ENCODE measurements at regions not wholly inside any gene's neighbourhood (a gene's known extent, or its start where the extent isn't known, plus 50 kb on each side); places are given as distances from the start of the nearest gene placed in this dataset.

- H3K36me3 ChIP-seq (ENCODE audit: insufficient read depth, low read length): no peaks in the 10 kb centered on the region
- H3K79me2 ChIP-seq (ENCODE audit: insufficient read depth, low read depth, low read length): no peaks in the 10 kb centered on the region
- TF ChIP-seq, protein P1, sequence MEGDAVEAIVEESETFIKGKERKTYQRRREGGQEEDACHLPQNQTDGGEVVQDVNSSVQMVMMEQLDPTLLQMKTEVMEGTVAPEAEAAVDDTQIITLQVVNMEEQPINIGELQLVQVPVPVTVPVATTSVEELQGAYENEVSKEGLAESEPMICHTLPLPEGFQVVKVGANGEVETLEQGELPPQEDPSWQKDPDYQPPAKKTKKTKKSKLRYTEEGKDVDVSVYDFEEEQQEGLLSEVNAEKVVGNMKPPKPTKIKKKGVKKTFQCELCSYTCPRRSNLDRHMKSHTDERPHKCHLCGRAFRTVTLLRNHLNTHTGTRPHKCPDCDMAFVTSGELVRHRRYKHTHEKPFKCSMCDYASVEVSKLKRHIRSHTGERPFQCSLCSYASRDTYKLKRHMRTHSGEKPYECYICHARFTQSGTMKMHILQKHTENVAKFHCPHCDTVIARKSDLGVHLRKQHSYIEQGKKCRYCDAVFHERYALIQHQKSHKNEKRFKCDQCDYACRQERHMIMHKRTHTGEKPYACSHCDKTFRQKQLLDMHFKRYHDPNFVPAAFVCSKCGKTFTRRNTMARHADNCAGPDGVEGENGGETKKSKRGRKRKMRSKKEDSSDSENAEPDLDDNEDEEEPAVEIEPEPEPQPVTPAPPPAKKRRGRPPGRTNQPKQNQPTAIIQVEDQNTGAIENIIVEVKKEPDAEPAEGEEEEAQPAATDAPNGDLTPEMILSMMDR (conservative IDR thresholded peaks at IDR 0.05; ENCODE audit: low read length): no peak
- TF ChIP-seq EZH2phosphoT487 (IDR thresholded peaks at IDR 0.05; ENCODE audit: borderline replicate concordance, low read depth, low read length): no peak
- H3K9me2 ChIP-seq (ENCODE audit: insufficient read depth, low read length): no peaks in the 10 kb centered on the region
- H3K27ac ChIP-seq (ENCODE audit: low read depth, low read length, poor library complexity, severe bottlenecking): no peak overlapping the region
- no peak overlapping the region for H3K4me3 ChIP-seq (ENCODE audit: low read depth, low read length, poor library complexity, severe bottlenecking)
- no peaks in the 10 kb centered on the region for H3K9me3 ChIP-seq (ENCODE audit: low read length)
- intact Hi-C loops (cut with micrococcal nuclease; ENCODE audit: unreplicated experiment): no loop called here
- no TSS peak for BruUV-seq (replicated peaks)
- ChIA-PET POLR2A (interaction anchor here (0.7 kb wide), 1 partner anchor 1022 kb away, joined by 3 read pairs; no protein-coding TSS in a partner anchor), CTCF (ENCODE audit: unreplicated experiment) (no interaction called here)
- no peak for DNase-seq (ENCODE audit: low spot score)
- no peaks in the 10 kb centered on the region for H3K4me1 ChIP-seq (ENCODE audit: insufficient read depth, low read length, poor library complexity, severe bottlenecking)
- no peak overlapping the region for H2AFZ ChIP-seq (ENCODE audit: low read length)
- H3K4me2 ChIP-seq (ENCODE audit: low read length): no peak overlapping the region
- no peaks in the 10 kb centered on the region for H4K20me1 ChIP-seq (ENCODE audit: insufficient read depth, low read length)
These were observed 1037.2 kb downstream of the SQOR start for GRCh38 chr15:46672041-46672440.

GRCh38 chr15:46676233-46677206, 1040.8 kb upstream of the SEMA6D start:
- ChIA-PET CTCF (ENCODE audit: unreplicated experiment) (no interaction called here), POLR2A (no interaction called here)
- H3K4me3 ChIP-seq (ENCODE audit: low read depth, low read length, poor library complexity, severe bottlenecking): no peak overlapping the region
- no peaks in the 10 kb centered on the region for H3K4me1 ChIP-seq (ENCODE audit: insufficient read depth, low read length, poor library complexity, severe bottlenecking)
- no peak overlapping the region for H3K27ac ChIP-seq (ENCODE audit: low read depth, low read length, poor library complexity, severe bottlenecking)
- no peak for TF ChIP-seq EZH2phosphoT487 (IDR thresholded peaks at IDR 0.05; ENCODE audit: borderline replicate concordance, low read depth, low read length)
- TF ChIP-seq, protein P1 (conservative IDR thresholded peaks at IDR 0.05; ENCODE audit: low read length): no peak
- no peak overlapping the region for H2AFZ ChIP-seq (ENCODE audit: low read length)
- H3K9me3 ChIP-seq (ENCODE audit: low read length): no peaks in the 10 kb centered on the region
- no peak for DNase-seq (ENCODE audit: low spot score)
- BruUV-seq (replicated peaks): no TSS peak
- no peaks in the 10 kb centered on the region for H4K20me1 ChIP-seq (ENCODE audit: insufficient read depth, low read length)
- no peak overlapping the region for H3K4me2 ChIP-seq (ENCODE audit: low read length)
- no peaks in the 10 kb centered on the region for H3K79me2 ChIP-seq (ENCODE audit: insufficient read depth, low read depth, low read length)
- no peaks in the 10 kb centered on the region for H3K9me2 ChIP-seq (ENCODE audit: insufficient read depth, low read length)
- intact Hi-C loops (cut with micrococcal nuclease; ENCODE audit: unreplicated experiment): no loop called here
- no peaks in the 10 kb centered on the region for H3K36me3 ChIP-seq (ENCODE audit: insufficient read depth, low read length)

DNA sequence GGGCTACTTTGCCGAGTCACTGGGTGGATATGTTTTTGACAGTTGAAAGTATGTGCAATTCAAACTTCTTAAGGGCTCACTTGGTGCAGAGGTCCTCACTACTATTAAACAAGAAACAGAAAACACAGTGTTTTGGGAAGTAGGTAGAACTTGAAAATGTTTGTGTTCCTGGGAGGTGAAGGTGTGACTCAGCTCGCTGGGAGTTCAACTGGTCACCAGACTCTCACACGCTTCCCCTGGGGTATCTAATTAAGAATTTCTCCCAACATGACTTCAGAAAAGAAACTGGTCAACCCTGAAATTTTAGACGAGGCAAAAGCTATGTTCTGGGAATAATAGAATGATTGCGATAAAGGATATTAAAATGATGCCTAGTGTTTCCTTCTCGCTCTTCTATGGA, 1039.8 kb upstream of the SEMA6D start:
- no peak overlapping the region for H2AFZ ChIP-seq (ENCODE audit: low read length)
- no peak for DNase-seq (ENCODE audit: low spot score)
- H3K36me3 ChIP-seq (ENCODE audit: insufficient read depth, low read length): no peaks in the 10 kb centered on the region
- POLR2A ChIA-PET: no interaction called here
- CTCF ChIA-PET (ENCODE audit: unreplicated experiment): no interaction called here
- no peaks in the 10 kb centered on the region for H3K9me3 ChIP-seq (ENCODE audit: low read length)
- no peak overlapping the region for H3K27ac ChIP-seq (ENCODE audit: low read depth, low read length, poor library complexity, severe bottlenecking)
- no TSS peak for BruUV-seq (replicated peaks)
- no peak overlapping the region for H3K4me3 ChIP-seq (ENCODE audit: low read depth, low read length, poor library complexity, severe bottlenecking)
- intact Hi-C loops (cut with micrococcal nuclease; ENCODE audit: unreplicated experiment): no loop called here
- H3K4me2 ChIP-seq (ENCODE audit: low read length): no peak overlapping the region
- TF ChIP-seq, protein P1 (conservative IDR thresholded peaks at IDR 0.05; ENCODE audit: low read length): no peak
- TF ChIP-seq EZH2phosphoT487 (IDR thresholded peaks at IDR 0.05; ENCODE audit: borderline replicate concordance, low read depth, low read length): no peak
- H4K20me1 ChIP-seq (ENCODE audit: insufficient read depth, low read length): no peaks in the 10 kb centered on the region
- H3K4me1 ChIP-seq (ENCODE audit: insufficient read depth, low read length, poor library complexity, severe bottlenecking): no peaks in the 10 kb centered on the region
- H3K79me2 ChIP-seq (ENCODE audit: insufficient read depth, low read depth, low read length): no peaks in the 10 kb centered on the region
- no peaks in the 10 kb centered on the region for H3K9me2 ChIP-seq (ENCODE audit: insufficient read depth, low read length)

Measured in OCI-LY7 (cell line).